ENCODE measurements at regions not wholly inside any gene's neighbourhood (a gene's known extent, or its start where the extent isn't known, plus 50 kb on each side); places are given as distances from the start of the nearest gene placed in this dataset.
"Not testable (repeated sequence)": the region's sequence is repeated elsewhere in the genome, so short reads cannot be mapped to it uniquely, and the experiment has no call there.

DNA sequence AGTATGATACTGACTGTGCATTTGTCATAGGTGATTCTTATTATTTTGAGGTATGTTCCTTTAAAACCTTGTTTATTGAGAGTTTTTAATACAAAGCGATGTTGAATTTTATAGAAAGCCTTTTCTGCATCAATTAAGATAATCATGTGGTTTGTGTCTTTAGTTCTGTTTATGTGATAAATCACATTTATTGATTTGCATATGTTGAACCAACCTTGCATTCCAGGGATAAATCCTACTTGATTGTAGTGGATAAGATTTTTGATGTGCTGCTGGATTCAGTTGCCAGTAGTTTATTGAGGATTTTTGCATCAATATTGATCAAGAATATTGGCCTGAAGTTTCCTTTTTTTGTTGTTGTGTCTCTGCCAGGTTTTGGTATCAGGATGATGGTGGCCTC, 158.0 kb downstream of the CENPF start:
- H3K9me3 ChIP-seq (ENCODE audit: severe bottlenecking) = no peaks in the 10 kb centered on the region
- DNase-seq (ENCODE audit: low spot score) = no peak

DNA sequence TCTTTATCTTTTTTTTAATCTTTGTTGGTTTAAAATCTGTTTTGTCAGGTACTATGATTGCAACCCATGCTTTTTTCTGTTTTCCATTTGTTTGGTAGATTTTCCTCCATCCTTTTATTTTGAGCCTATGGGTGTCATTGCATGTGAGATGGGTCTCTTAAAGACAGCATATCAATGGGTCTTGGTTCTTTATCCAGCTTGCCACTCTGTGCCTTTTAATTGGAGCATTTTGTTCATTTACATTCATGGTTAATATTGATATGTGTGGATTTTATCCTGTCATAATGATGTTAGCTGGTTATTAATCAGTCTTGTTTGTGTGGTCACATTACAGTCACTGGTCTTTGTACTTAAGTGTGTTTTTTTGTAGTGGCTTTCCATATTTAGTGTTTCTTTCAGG, 159.9 kb downstream of the CENPF start:
- Histone ChIP-seq H3K27me3 (ENCODE audit: insufficient read depth, poor library complexity, severe bottlenecking) (no peaks in the 10 kb centered on the region), H3K9me3 (ENCODE audit: severe bottlenecking) (no peaks in the 10 kb centered on the region), H3K27ac (ENCODE audit: poor library complexity, severe bottlenecking) (no peak overlapping the region), H3K4me1 (ENCODE audit: insufficient read depth, poor library complexity, severe bottlenecking) (no peaks in the 10 kb centered on the region), H3K4me3 (ENCODE audit: severe bottlenecking) (no peak overlapping the region), H3K36me3 (ENCODE audit: low read depth) (no peaks in the 10 kb centered on the region)
- TF ChIP-seq, protein P1, sequence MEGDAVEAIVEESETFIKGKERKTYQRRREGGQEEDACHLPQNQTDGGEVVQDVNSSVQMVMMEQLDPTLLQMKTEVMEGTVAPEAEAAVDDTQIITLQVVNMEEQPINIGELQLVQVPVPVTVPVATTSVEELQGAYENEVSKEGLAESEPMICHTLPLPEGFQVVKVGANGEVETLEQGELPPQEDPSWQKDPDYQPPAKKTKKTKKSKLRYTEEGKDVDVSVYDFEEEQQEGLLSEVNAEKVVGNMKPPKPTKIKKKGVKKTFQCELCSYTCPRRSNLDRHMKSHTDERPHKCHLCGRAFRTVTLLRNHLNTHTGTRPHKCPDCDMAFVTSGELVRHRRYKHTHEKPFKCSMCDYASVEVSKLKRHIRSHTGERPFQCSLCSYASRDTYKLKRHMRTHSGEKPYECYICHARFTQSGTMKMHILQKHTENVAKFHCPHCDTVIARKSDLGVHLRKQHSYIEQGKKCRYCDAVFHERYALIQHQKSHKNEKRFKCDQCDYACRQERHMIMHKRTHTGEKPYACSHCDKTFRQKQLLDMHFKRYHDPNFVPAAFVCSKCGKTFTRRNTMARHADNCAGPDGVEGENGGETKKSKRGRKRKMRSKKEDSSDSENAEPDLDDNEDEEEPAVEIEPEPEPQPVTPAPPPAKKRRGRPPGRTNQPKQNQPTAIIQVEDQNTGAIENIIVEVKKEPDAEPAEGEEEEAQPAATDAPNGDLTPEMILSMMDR (IDR thresholded peaks at IDR 0.05; ENCODE audit: poor library complexity, severe bottlenecking) = no peak
- no peak for ATAC-seq (ENCODE audit: low read depth)
- no peak for DNase-seq (ENCODE audit: low spot score)

More for the DNA sequence above, 158.0 kb downstream of the CENPF start:
- no peak overlapping the region for H3K4me3 ChIP-seq (ENCODE audit: severe bottlenecking)
- no peak for ATAC-seq (ENCODE audit: low read depth)
- H3K4me1 ChIP-seq (ENCODE audit: insufficient read depth, poor library complexity, severe bottlenecking) = no peaks in the 10 kb centered on the region
- H3K27ac ChIP-seq (ENCODE audit: poor library complexity, severe bottlenecking) = no peak overlapping the region
- H3K36me3 ChIP-seq (ENCODE audit: low read depth) = no peaks in the 10 kb centered on the region
- TF ChIP-seq, protein P1 (IDR thresholded peaks at IDR 0.05; ENCODE audit: poor library complexity, severe bottlenecking) = no peak
- H3K27me3 ChIP-seq (ENCODE audit: insufficient read depth, poor library complexity, severe bottlenecking) = no peaks in the 10 kb centered on the region

DNA sequence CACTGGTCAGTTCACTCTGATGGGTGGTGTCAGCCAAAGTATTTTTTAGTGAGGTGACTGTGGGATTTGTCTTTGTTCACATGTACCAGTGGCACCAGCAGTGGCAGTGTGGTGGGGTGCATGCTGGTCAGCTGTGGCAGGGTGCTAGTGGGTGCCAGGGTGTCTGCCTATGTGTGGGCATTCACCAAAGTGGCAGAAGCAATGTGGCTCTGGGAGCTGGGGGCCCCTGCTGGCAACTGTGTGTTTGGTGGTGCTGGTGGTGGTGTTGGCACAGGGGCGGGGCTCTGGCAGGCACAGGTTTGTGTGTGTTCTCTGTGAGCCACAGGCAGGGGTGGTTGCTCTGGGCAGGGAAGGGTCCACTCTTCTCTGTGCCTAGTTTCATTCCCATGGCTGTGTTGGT, 161.5 kb downstream of the CENPF start:
- H3K27me3 ChIP-seq (ENCODE audit: insufficient read depth, poor library complexity, severe bottlenecking) = no peaks in the 10 kb centered on the region
- H3K27ac ChIP-seq (ENCODE audit: poor library complexity, severe bottlenecking) = no peak overlapping the region
- TF ChIP-seq, protein P1 (IDR thresholded peaks at IDR 0.05; ENCODE audit: poor library complexity, severe bottlenecking) = no peak
- DNase-seq (ENCODE audit: low spot score) (no peak), ATAC-seq (ENCODE audit: low read depth) (no peak)
- no peak overlapping the region for H3K4me3 ChIP-seq (ENCODE audit: severe bottlenecking)
- H3K4me1 ChIP-seq (ENCODE audit: insufficient read depth, poor library complexity, severe bottlenecking) = no peaks in the 10 kb centered on the region
- no peaks in the 10 kb centered on the region for H3K36me3 ChIP-seq (ENCODE audit: low read depth)
- no peaks in the 10 kb centered on the region for H3K9me3 ChIP-seq (ENCODE audit: severe bottlenecking)

DNA sequence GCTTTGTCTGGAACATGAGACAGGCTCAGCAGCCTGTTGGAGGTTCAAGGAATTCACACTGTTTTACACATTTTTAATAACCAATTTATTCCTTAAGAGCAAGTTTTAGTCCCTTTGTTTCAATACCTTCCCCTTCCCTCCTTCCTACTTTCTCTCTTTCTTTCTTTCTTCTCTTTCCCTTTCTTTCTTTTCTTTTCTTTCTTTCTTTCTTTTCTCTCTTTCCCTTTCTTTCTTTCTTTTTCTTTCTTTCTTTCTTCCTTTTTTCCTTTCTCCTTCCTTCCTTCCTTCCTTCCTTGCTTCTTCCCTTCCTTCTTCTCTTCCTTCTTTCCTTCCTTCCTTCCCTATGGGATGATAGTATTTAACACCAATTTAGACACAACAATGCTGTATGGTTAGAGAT, 164.2 kb downstream of the CENPF start:
- Histone ChIP-seq H3K27me3 (ENCODE audit: insufficient read depth, poor library complexity, severe bottlenecking) (no peaks in the 10 kb centered on the region), H3K27ac (ENCODE audit: poor library complexity, severe bottlenecking) (no peak overlapping the region), H3K9me3 (ENCODE audit: severe bottlenecking) (no peaks in the 10 kb centered on the region), H3K4me3 (ENCODE audit: severe bottlenecking) (no peak overlapping the region), H3K4me1 (ENCODE audit: insufficient read depth, poor library complexity, severe bottlenecking) (no peaks in the 10 kb centered on the region), H3K36me3 (ENCODE audit: low read depth) (no peaks in the 10 kb centered on the region)
- TF ChIP-seq, protein P1 (IDR thresholded peaks at IDR 0.05; ENCODE audit: poor library complexity, severe bottlenecking) = no peak
- no peak for ATAC-seq (ENCODE audit: low read depth)
- no peak for DNase-seq (ENCODE audit: low spot score)

DNA sequence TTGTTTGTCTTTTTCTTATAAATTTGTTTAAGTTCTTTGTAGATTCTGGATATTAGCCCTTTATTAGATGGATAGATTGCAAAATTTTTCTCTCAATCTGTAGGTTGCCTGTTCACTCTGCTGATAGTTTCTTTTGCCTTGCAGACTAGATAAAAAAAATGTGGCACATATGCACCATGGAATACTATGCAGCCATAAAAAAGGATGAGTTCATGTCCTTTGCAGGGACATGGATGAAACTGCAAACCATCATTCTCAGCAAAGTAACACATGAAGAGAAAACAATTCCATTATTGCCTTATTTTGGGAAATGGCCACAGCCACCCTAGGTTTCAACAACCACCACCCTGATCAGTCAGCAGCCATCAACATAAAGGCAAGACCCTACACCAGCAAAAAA, 166.7 kb downstream of the CENPF start:
- not testable (repeated sequence) for H3K36me3 ChIP-seq (ENCODE audit: low read depth); H3K4me1 ChIP-seq (ENCODE audit: insufficient read depth, poor library complexity, severe bottlenecking); H3K27me3 ChIP-seq (ENCODE audit: insufficient read depth, poor library complexity, severe bottlenecking); H3K9me3 ChIP-seq (ENCODE audit: severe bottlenecking); ATAC-seq (ENCODE audit: low read depth); H3K4me3 ChIP-seq (ENCODE audit: severe bottlenecking); DNase-seq (ENCODE audit: low spot score); H3K27ac ChIP-seq (ENCODE audit: poor library complexity, severe bottlenecking)

Measured in RWPE2 (cell line).